Aorta (tissue), 5 donors: ENCODE measurements at regions not wholly inside any gene's neighbourhood (a gene's known extent, or its start where the extent isn't known, plus 50 kb on each side); places are given as distances from the start of the nearest gene placed in this dataset.
"Not testable (repeated sequence)": the region's sequence is repeated elsewhere in the genome, so short reads cannot be mapped to it uniquely, and the experiment has no call there.

ENCODE experiments used
- ATAC-seq: fragments of 200-7000 bp; cut with Tn5 transposase; one replicate; pipeline ENCODE4 v1.9.1; 2022; ENCODE audit warnings: moderate library complexity; ENCODE audit not compliant: low FRiP score
- DNase-seq, 2 donors: peaks; one replicate each; pipeline ENCODE4 v3.0.0-alpha.2; 2020
- H3K27ac ChIP-seq, 2 donors: one replicate each; pipeline ENCODE4 v1.5.1; 2013; ENCODE audit warnings: low read length in 2 of 2, mild to moderate bottlenecking in 2 of 2, moderate library complexity in 2 of 2, control low read depth in 1 of 2, inconsistent platforms in 1 of 2, low read depth in 1 of 2
- H3K27me3 ChIP-seq, 2 donors: one replicate each; pipeline ENCODE4 v1.6.1; 2013; ENCODE audit warnings: control low read depth in 1 of 2, low read length in 1 of 2, mild to moderate bottlenecking in 1 of 2, moderate library complexity in 1 of 2; ENCODE audit not compliant: insufficient read depth in 2 of 2, control insufficient read depth in 1 of 2
- H3K36me3 ChIP-seq, 2 donors: one replicate each; pipeline ENCODE4 v1.6.1; 2013; ENCODE audit warnings: control low read depth in 1 of 2, low read length in 1 of 2, mild to moderate bottlenecking in 1 of 2; ENCODE audit not compliant: insufficient read depth in 2 of 2, control insufficient read depth in 1 of 2
- H3K4me1 ChIP-seq, 2 donors: one replicate each; pipeline ENCODE4 v1.6.1; 2013; ENCODE audit warnings: low read length in 2 of 2, control low read depth in 1 of 2, mild to moderate bottlenecking in 1 of 2, moderate library complexity in 1 of 2; ENCODE audit not compliant: insufficient read depth in 2 of 2, control insufficient read depth in 1 of 2
- H3K4me3 ChIP-seq, 2 donors: one replicate each; pipeline ENCODE4 v1.5.1; 2013; ENCODE audit warnings: low read length in 2 of 2, control low read depth in 1 of 2, mild to moderate bottlenecking in 1 of 2
- H3K9me3 ChIP-seq: one replicate; pipeline ENCODE4 v1.6.1; 2013; ENCODE audit warnings: mild to moderate bottlenecking, low read length; ENCODE audit not compliant: control insufficient read depth
- WGBS, 2 donors: extraction: QIAGEN DNeasy Blood & Tissue Kit; methylation state at CpG; one replicate each; pipeline ENCODE4 v1.1.7; 2013; 5-methylcytosine and 5-hydroxymethylcytosine counted together
- intact Hi-C, 2 donors: fragments of 100-400 bp; cut with DNase I; formaldehyde crosslinking; loops; one replicate each; pipeline versions ENCODE4 v1.14.2 to v1.15.0; 2022
- donor health status: healthy with polysubstance abuse.
- donor health status: Bipolar disorder and iron deficiency.
- donor health status: DM: no; HTN: no; CAD: no.
- donor health status: DM: no; HTN: no; CAD: no.
- donor health status: DM: yes; HTN: yes; CAD: no.

GRCh38 chr21:13963259-13963658 is 247.5 kb downstream of the LIPI start:
- H3K4me1 ChIP-seq, DNase-seq, ATAC-seq, H3K4me3 ChIP-seq, H3K27ac ChIP-seq, H3K27me3 ChIP-seq, H3K9me3 ChIP-seq, H3K36me3 ChIP-seq, intact Hi-C loops: not testable (repeated sequence)
- 83 to 89% methylated on average over 3 of the region's 3 CpGs for WGBS, 2 donors

- Histone ChIP-seq H3K9me3 (no peaks in the 10 kb centered on the region), H3K27ac (no peak overlapping the region), H3K36me3 (no peaks in the 10 kb centered on the region), H3K4me3 (no peak overlapping the region), H3K27me3 (no peaks in the 10 kb centered on the region), H3K4me1 (no peaks in the 10 kb centered on the region)
- WGBS, 2 donors: 77 to 88% methylated on average over 21 of the region's 21 CpGs
- ATAC-seq (no peak), DNase-seq (peak in 1 of 2 donors; percentile 67)
- intact Hi-C loops: no loop called here
Measured at GRCh38 chr21:13937236-13937635, 273.5 kb downstream of the LIPI start.

- H3K9me3 ChIP-seq, H3K27me3 ChIP-seq, intact Hi-C loops, H3K4me3 ChIP-seq, ATAC-seq, H3K36me3 ChIP-seq, H3K27ac ChIP-seq, H3K4me1 ChIP-seq: not testable (repeated sequence)
- DNase-seq: peak; percentile 37 to 68
- whole genome bisulfite sequencing, 2 donors: 94 to 96% methylated on average over 38 of the region's 38 CpGs
Measured at GRCh38 chr21:13936033-13936937, 274.5 kb downstream of the LIPI start.

- 90 to 97% methylated on average over 23 to 26 of the region's 26 CpGs for WGBS, 2 donors
- H3K9me3 ChIP-seq, ATAC-seq, H3K27me3 ChIP-seq, H3K4me1 ChIP-seq, intact Hi-C loops, H3K27ac ChIP-seq, H3K36me3 ChIP-seq, H3K4me3 ChIP-seq: not testable (repeated sequence)
- DNase-seq: peak in 1 of 2 donors; percentile 67
Measured at GRCh38 chr21:13935396-13936032, 275.2 kb downstream of the LIPI start.

DNA sequence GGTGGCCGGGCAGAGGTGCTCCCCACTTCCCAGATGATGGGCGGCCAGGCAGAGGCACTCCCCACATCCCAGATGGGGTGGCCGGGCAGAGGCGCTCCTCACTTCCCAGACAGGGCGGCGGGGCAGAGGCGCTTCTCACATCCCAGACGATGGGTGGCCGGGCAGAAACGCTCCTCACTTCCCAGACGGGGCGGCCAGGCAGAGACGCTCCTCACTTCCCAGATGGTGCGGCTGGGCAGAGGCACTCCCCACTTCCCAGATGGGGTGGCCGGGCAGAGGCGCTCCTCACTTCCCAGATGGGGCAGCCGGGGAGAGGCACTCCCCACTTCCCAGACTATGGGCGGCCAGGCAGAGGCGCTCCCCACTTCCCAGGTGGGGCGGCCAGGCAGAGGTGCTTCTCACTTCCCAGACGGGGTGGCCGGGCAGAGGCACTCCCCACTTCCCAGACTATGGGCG is 275.8 kb downstream of the LIPI start:
- intact Hi-C loops, H3K9me3 ChIP-seq, H3K27me3 ChIP-seq, DNase-seq, H3K36me3 ChIP-seq, H3K27ac ChIP-seq, H3K4me1 ChIP-seq, H3K4me3 ChIP-seq, ATAC-seq: not testable (repeated sequence)
- 94 to 96% methylated on average over 20 to 23 of the region's 23 CpGs for WGBS, 2 donors

- H3K4me3 ChIP-seq, H3K4me1 ChIP-seq, H3K27ac ChIP-seq, DNase-seq, H3K27me3 ChIP-seq, ATAC-seq, intact Hi-C loops, H3K36me3 ChIP-seq, H3K9me3 ChIP-seq: not testable (repeated sequence)
- WGBS, 2 donors: 61 to 70% methylated on average over 1 of the region's 1 CpG
Measured at GRCh38 chr21:13923175-13923574, 287.6 kb downstream of the LIPI start.

GRCh38 chr21:13921455-13921854 is 289.3 kb downstream of the LIPI start:
- H3K27me3 ChIP-seq, H3K36me3 ChIP-seq, H3K4me3 ChIP-seq, intact Hi-C loops, H3K27ac ChIP-seq, DNase-seq, ATAC-seq, H3K4me1 ChIP-seq, H3K9me3 ChIP-seq: not testable (repeated sequence)
- 78 to 82% methylated on average over 1 of the region's 1 CpG for WGBS, 2 donors

DNA sequence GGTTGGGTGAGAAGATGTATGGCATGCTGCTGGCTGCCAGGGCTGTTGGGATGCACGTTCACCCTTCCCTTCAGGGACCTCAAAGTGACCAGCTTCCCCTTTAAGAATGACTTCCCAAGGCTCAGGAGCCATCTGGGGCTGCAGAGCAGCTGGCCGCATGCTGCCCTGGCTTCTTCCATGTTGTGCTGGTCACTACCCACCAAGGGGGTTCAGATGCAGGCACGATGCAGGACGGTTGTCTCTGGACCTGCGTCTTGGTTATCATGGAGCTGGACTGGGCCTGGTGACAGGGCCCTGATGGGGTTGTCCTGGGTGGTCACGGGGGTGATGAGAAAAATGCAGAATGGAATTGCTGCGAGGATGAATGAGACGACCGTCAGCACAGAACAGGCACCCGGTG is 297.8 kb downstream of the POTED start:
- ATAC-seq, H3K9me3 ChIP-seq, H3K4me3 ChIP-seq, DNase-seq, H3K4me1 ChIP-seq, H3K27ac ChIP-seq, intact Hi-C loops, H3K36me3 ChIP-seq, H3K27me3 ChIP-seq: not testable (repeated sequence)
- WGBS, 2 donors: 66 to 81% methylated on average over 4 to 10 of the region's 10 CpGs
